K562 (cell line): ENCODE measurements at regions not wholly inside any gene's neighbourhood (a gene's known extent, or its start where the extent isn't known, plus 50 kb on each side); places are given as distances from the start of the nearest gene placed in this dataset.

ENCODE experiments used
- BRF1 ChIP-seq: IDR thresholded peaks from 3 replicates; pipeline ENCODE4 v1.6.1; 2011; ENCODE audit warnings: borderline replicate concordance, mild to moderate bottlenecking; ENCODE audit not compliant: insufficient read length; ENCODE audit errors: extremely low read depth
- ETV6 ChIP-seq, 3 experiments: fragments of 150-350 bp in 1 of 3; sonication (generic) in 1 of 3; formaldehyde crosslinking in 1 of 3; IDR thresholded peaks; 2 replicates each; pipeline versions ENCODE4 v1.6.1 to v1.8.0; 2014 to 2022; ENCODE audit warnings: borderline replicate concordance in 2 of 3, low read depth in 2 of 3, antibody characterized with exemption in 1 of 3, low read length in 1 of 3, mild to moderate bottlenecking in 1 of 3, missing genetic modification reagents in 1 of 3
- EZH2 ChIP-seq: IDR thresholded peaks from 2 replicates; pipeline ENCODE4 v1.6.1; 2012; ENCODE audit warnings: low read depth, mild to moderate bottlenecking, inconsistent platforms, low read length, borderline replicate concordance
- NBN ChIP-seq: fragments of 450-650 bp; IDR thresholded peaks from 2 replicates; pipeline ENCODE4 v1.6.1; 2016; ENCODE audit warnings: low read depth, mild to moderate bottlenecking
- POLR2A ChIP-seq: fragments of 450-650 bp; conservative IDR thresholded peaks from 2 replicates; pipeline ENCODE4 v1.6.1; 2016
- TAL1 ChIP-seq: fragments of 450-650 bp; IDR thresholded peaks from 2 replicates; pipeline ENCODE4 v1.6.1; 2016; ENCODE audit warnings: mild to moderate bottlenecking
- ZBTB1 ChIP-seq: sonication (generic); formaldehyde crosslinking; IDR thresholded peaks from 2 replicates; pipeline ENCODE4 v1.8.1; 2023; ENCODE audit warnings: missing genetic modification reagents, low read depth, mild to moderate bottlenecking, borderline replicate concordance
- TF ChIP-seq, protein P1 (sequence below), 2 experiments: IDR thresholded peaks; 2 replicates each; pipeline ENCODE4 v1.6.1; 2012; ENCODE audit warnings: improper control_type of control experiment in 2 of 2, low read depth in 2 of 2, low read length in 2 of 2, borderline replicate concordance in 1 of 2
- TF ChIP-seq, protein P2 (sequence below), 2 experiments: fragments of 450-650 bp in 1 of 2; sonication (generic) in 1 of 2; formaldehyde crosslinking in 1 of 2; IDR thresholded peaks in 1 of 2; conservative IDR thresholded peaks in 1 of 2; 2 replicates each; pipeline versions ENCODE4 v1.6.1 to v1.8.1; 2016 to 2023; ENCODE audit warnings: mild to moderate bottlenecking in 2 of 2, moderate library complexity in 2 of 2, inconsistent platforms in 1 of 2, missing genetic modification reagents in 1 of 2

DNA sequence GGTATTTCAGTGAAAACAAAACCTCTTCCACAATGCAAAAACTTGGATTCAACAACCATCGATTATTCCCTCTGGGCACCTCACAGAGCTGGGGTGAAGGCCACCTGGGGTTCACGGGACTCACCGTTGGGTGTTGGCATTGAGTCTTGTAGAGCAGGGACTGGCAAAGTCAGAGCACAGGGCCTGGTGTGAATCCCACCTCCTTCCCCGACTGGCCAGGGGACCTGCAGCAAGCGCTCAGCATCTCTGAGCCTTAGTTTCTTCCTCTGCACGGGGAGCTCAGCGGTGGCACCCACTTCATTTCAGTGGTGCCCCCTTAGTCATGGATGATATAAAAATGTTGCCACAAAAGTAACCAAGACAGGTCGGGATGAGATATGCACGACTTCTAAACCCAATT, 100.4 kb downstream of the METRNL start:
- TF ChIP-seq POLR2A (no peak), ZBTB1 (no peak), ETV6 (IDR thresholded peaks at IDR 0.05; ENCODE audit: borderline replicate concordance in 1 of 2, low read depth in 2 of 2, low read length in 1 of 2) (no peak), ETV6 (CRISPR knock-in tag; IDR thresholded peaks at IDR 0.05; ENCODE audit: borderline replicate concordance) (no peak), EZH2 (no peak), BRF1 (no peak), NBN (no peak), TAL1 (no peak)
- TF ChIP-seq, protein P1, sequence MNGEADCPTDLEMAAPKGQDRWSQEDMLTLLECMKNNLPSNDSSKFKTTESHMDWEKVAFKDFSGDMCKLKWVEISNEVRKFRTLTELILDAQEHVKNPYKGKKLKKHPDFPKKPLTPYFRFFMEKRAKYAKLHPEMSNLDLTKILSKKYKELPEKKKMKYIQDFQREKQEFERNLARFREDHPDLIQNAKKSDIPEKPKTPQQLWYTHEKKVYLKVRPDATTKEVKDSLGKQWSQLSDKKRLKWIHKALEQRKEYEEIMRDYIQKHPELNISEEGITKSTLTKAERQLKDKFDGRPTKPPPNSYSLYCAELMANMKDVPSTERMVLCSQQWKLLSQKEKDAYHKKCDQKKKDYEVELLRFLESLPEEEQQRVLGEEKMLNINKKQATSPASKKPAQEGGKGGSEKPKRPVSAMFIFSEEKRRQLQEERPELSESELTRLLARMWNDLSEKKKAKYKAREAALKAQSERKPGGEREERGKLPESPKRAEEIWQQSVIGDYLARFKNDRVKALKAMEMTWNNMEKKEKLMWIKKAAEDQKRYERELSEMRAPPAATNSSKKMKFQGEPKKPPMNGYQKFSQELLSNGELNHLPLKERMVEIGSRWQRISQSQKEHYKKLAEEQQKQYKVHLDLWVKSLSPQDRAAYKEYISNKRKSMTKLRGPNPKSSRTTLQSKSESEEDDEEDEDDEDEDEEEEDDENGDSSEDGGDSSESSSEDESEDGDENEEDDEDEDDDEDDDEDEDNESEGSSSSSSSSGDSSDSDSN (IDR thresholded peaks at IDR 0.05; ENCODE audit: borderline replicate concordance in 1 of 2, low read depth in 2 of 2, low read length in 2 of 2) = no peak
- TF ChIP-seq, protein P2, sequence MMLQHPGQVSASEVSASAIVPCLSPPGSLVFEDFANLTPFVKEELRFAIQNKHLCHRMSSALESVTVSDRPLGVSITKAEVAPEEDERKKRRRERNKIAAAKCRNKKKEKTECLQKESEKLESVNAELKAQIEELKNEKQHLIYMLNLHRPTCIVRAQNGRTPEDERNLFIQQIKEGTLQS (IDR thresholded peaks at IDR 0.05) = no peak
- TF ChIP-seq, protein P2 (CRISPR knock-in tag; conservative IDR thresholded peaks at IDR 0.05) = no peak
